ENCODE measurements at regions not wholly inside any gene's neighbourhood (a gene's known extent, or its start where the extent isn't known, plus 50 kb on each side); places are given as distances from the start of the nearest gene placed in this dataset.

DNA sequence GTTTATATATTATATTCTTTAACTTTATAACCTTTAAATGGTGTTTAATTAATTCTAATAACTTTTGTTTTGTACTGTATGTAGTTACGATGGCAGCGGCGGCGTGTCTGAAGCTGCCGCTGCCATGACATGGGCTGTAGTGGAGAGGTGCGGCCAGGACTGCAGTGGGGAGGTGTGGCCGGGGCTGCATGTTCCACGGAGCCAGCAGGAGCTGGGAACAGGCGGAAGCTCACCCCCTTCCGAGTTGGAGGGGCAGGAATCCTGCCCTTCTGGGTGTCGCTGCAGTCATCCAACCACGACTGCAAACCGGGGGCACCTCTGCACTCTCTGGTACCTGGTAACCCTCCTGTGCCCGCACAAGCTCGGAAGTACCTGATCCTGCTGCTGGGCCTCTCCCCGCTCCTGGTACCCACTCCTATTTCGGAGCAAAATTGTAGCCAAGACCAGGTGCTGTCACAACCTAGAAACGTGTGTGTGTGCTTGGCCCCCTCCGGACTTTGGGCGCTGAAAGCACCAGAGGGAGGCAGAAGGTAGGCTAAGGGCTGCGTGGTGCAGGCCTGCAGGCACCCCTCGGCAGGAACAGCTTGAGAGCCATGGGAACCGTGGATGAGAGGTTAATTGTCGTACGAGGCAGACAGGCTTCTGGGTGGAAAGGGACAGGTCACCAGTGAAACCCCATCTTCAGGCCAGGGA is 1329.7 kb upstream of the SLC39A10 start:
- H2AFZ ChIP-seq (ENCODE audit: low read length), result no peak overlapping the region
- no peak overlapping the region for H3K4me3 ChIP-seq (ENCODE audit: low read length)
- H3K36me3 ChIP-seq (replicated peaks; ENCODE audit: insufficient read depth, low read length), result no peaks in the 10 kb centered on the region
- H4K20me1 ChIP-seq (ENCODE audit: insufficient read depth, low read length), result no peaks in the 10 kb centered on the region
- TF ChIP-seq EZH2phosphoT487 (IDR thresholded peaks at IDR 0.05; ENCODE audit: low read length) (no peak), EZH2 (optimal IDR thresholded peaks at IDR 0.05; ENCODE audit: low read depth, low read length) (no peak)
- TF ChIP-seq, protein P1, sequence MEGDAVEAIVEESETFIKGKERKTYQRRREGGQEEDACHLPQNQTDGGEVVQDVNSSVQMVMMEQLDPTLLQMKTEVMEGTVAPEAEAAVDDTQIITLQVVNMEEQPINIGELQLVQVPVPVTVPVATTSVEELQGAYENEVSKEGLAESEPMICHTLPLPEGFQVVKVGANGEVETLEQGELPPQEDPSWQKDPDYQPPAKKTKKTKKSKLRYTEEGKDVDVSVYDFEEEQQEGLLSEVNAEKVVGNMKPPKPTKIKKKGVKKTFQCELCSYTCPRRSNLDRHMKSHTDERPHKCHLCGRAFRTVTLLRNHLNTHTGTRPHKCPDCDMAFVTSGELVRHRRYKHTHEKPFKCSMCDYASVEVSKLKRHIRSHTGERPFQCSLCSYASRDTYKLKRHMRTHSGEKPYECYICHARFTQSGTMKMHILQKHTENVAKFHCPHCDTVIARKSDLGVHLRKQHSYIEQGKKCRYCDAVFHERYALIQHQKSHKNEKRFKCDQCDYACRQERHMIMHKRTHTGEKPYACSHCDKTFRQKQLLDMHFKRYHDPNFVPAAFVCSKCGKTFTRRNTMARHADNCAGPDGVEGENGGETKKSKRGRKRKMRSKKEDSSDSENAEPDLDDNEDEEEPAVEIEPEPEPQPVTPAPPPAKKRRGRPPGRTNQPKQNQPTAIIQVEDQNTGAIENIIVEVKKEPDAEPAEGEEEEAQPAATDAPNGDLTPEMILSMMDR (IDR thresholded peaks at IDR 0.05; ENCODE audit: low read length), result no peak
- H3K27me3 ChIP-seq (replicated peaks; ENCODE audit: insufficient read depth, low read length), result no peaks in the 10 kb centered on the region
- H3K79me2 ChIP-seq (ENCODE audit: low read length), result no peaks in the 10 kb centered on the region
- no peaks in the 10 kb centered on the region for H3F3A ChIP-seq (ENCODE audit: insufficient read depth, low read length)
- DNase-seq, result no peak
- no peak overlapping the region for H3K27ac ChIP-seq (ENCODE audit: low read length)
- H3K9me2 ChIP-seq (replicated peaks; ENCODE audit: insufficient read depth, low read length), result no peaks in the 10 kb centered on the region
- H3K9me3 ChIP-seq (replicated peaks; ENCODE audit: insufficient read depth, low read length), result no peaks in the 10 kb centered on the region
- no peak overlapping the region for H3K9ac ChIP-seq (ENCODE audit: low read length)
- 0 out of 2 replicates have a peak, but pooled peaks cover 4% of the 10 kb centered on the region for H3K4me1 ChIP-seq (ENCODE audit: low read length)
- no peak overlapping the region for H3K4me2 ChIP-seq (ENCODE audit: low read depth, low read length)

DNA sequence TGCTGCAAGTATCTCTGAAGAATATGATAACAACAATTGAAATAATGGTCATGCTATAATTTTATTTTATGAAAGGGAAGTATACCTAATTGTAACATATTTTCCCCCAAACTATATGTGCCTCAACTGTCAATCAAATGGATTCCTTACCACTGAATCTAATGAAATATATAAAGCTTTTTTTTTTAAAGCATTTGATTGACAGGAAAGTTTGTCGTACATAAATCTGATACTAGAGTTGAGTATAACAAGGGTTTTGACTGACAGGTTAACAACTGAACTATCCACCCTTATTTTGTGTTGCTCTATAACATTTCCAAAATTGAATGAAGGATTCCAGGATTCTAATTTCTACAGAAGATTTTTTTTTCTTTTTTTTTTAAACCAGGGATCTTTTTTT is 1333.3 kb upstream of the SLC39A10 start:
- Histone ChIP-seq H3K4me2 (ENCODE audit: low read depth, low read length) (no peak overlapping the region), H3K9me2 (replicated peaks; ENCODE audit: insufficient read depth, low read length) (no peaks in the 10 kb centered on the region), H3K9ac (ENCODE audit: low read length) (no peak overlapping the region), H3K4me3 (ENCODE audit: low read length) (no peak overlapping the region), H4K20me1 (ENCODE audit: insufficient read depth, low read length) (no peaks in the 10 kb centered on the region), H3K27ac (ENCODE audit: low read length) (no peak overlapping the region), H3K4me1 (ENCODE audit: low read length) (no peaks in the 10 kb centered on the region), H3K27me3 (replicated peaks; ENCODE audit: insufficient read depth, low read length) (no peaks in the 10 kb centered on the region), H3K9me3 (replicated peaks; ENCODE audit: insufficient read depth, low read length) (no peaks in the 10 kb centered on the region), H3K36me3 (replicated peaks; ENCODE audit: insufficient read depth, low read length) (no peaks in the 10 kb centered on the region), H3F3A (ENCODE audit: insufficient read depth, low read length) (no peaks in the 10 kb centered on the region), H2AFZ (ENCODE audit: low read length) (no peak overlapping the region), H3K79me2 (ENCODE audit: low read length) (no peaks in the 10 kb centered on the region)
- no peak for DNase-seq
- TF ChIP-seq EZH2phosphoT487 (IDR thresholded peaks at IDR 0.05; ENCODE audit: low read length) (no peak), EZH2 (optimal IDR thresholded peaks at IDR 0.05; ENCODE audit: low read depth, low read length) (no peak)
- TF ChIP-seq, protein P1 (IDR thresholded peaks at IDR 0.05; ENCODE audit: low read length), result no peak

DNA sequence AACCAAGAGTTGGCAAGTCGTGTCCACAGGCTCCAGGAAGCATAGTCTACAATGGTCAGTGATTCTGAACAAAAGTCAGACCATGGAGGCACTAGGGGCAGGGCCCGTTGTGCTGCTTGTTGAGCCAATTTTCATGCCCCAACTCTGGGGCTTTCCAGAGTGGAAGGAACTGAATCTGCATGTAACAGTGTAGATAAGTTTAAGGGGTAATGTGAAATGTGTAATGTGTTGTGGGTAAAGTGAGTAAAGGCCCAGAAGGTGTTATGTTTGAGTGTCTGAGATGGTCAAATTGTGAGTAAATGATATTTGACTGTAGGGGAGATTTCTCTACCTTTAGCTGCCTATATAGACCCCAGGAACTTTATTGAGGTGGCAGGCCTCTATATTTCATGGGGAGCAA is 1336.5 kb upstream of the SLC39A10 start:
- Histone ChIP-seq H3K27me3 (replicated peaks; ENCODE audit: insufficient read depth, low read length) (no peaks in the 10 kb centered on the region), H4K20me1 (ENCODE audit: insufficient read depth, low read length) (no peaks in the 10 kb centered on the region), H3K4me1 (ENCODE audit: low read length) (no peaks in the 10 kb centered on the region), H3K9me3 (replicated peaks; ENCODE audit: insufficient read depth, low read length) (no peaks in the 10 kb centered on the region), H3K4me2 (ENCODE audit: low read depth, low read length) (no peak overlapping the region), H3K27ac (ENCODE audit: low read length) (no peak overlapping the region), H3K9ac (ENCODE audit: low read length) (no peak overlapping the region), H3F3A (ENCODE audit: insufficient read depth, low read length) (no peaks in the 10 kb centered on the region), H3K4me3 (ENCODE audit: low read length) (no peak overlapping the region), H3K36me3 (replicated peaks; ENCODE audit: insufficient read depth, low read length) (no peaks in the 10 kb centered on the region), H3K79me2 (ENCODE audit: low read length) (no peaks in the 10 kb centered on the region), H3K9me2 (replicated peaks; ENCODE audit: insufficient read depth, low read length) (no peaks in the 10 kb centered on the region; the same call in 1 of the 2 replicates), H2AFZ (ENCODE audit: low read length) (no peak overlapping the region)
- no peak for DNase-seq
- TF ChIP-seq EZH2phosphoT487 (IDR thresholded peaks at IDR 0.05; ENCODE audit: low read length) (no peak), EZH2 (optimal IDR thresholded peaks at IDR 0.05; ENCODE audit: low read depth, low read length) (no peak)
- TF ChIP-seq, protein P1 (IDR thresholded peaks at IDR 0.05; ENCODE audit: low read length), result no peak
